Umbilical cord (tissue), 1 donor: ENCODE measurements at regions not wholly inside any gene's neighbourhood (a gene's known extent, or its start where the extent isn't known, plus 50 kb on each side); places are given as distances from the start of the nearest gene placed in this dataset.
"Not testable (repeated sequence)": the region's sequence is repeated elsewhere in the genome, so short reads cannot be mapped to it uniquely, and the experiment has no call there.

Experiments used
- DNase-seq: peaks from one replicate; pipeline ENCODE4 v3.0.0-alpha.2; 2015; ENCODE audit warnings: low spot score

GRCh38 chr3:87727783-87728182, 331.0 kb downstream of the CGGBP1 start:
- DNase-seq, result no peak

- no peak for DNase-seq
Observed at GRCh38 chr3:87719060-87719459, 339.7 kb downstream of the CGGBP1 start.

DNA sequence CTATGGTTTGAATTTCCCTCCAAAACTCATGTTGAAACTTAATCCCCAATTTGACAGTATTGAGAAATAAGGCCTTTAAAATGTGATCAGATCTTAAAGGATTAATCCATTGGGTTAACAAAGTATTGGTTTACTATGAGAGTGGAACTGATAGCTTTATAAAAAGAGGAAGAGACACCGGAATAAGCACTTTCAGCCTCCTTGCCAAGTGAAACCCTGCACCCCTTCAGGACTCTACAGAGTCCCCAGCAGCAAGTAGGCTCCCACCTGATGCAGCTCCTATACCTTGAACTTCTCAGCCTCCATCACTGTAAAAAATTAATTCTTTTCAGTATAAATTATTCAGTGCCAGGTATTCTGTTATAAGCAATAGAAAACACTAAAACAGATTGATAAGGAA, 348.3 kb downstream of the CGGBP1 start:
- DNase-seq, result no peak

- DNase-seq, result no peak
Observed at GRCh38 chr3:87710028-87710427, 348.8 kb downstream of the CGGBP1 start.

DNA sequence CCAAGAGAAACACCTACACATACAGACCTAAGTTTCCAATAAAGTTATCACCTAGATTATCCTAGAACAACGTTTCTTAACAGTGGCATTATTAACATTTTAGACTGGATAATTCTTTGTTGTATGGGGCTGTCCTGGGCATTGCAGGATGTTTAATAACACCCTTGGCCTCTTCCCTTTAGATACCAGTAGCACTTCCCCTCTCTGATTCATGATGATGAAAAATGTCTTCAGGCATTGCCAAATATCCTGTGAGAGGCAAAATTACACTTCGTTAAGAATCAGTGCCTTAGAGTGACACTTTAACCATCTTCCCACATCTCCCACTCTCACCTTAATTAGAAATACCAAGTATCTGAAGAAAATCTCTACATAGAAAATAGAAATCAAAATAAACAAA, 352.6 kb downstream of the CGGBP1 start:
- no peak for DNase-seq

GRCh38 chr3:87702600-87702999, 356.2 kb downstream of the CGGBP1 start:
- DNase-seq, result no peak

DNA sequence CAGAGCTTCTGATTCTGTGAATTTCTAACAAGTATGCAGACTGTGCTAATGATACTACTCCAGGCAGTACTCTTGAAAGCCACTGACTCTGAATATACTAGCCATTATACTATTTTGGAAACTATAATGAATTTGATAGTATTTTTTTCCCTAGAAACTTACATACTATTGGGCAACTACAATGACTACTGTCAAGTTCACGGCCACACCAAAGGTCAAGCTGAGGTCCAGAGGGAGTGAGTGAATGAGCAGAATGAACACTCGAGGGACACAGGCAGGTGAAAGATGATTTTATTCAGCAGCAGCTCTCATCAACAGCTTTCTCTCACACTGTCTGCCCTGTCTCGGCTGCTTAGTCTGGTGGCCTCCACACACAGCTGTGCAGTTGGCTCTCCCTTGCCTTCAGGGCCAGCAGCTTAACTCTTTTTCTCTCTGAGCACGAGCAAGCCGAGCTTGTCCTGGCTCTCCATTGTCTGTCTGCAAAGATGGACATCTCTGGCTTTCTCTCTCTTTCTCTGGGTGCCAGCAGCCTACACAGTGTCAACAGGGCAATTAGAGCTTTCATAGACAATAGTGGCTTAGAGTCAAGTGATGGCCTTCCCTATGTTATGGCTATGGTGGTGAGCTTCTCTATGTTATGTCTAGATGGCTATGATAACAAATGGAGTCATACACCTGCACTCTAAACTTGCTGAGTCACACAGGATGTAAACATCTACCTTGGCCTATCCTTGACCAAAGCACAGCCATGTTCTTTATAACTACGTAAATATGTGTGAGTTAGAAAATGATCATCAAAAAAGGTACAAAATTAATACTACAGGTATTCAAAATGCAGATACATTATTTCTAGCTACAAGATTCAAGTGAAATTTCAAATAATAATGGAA, 362.4 kb downstream of the CGGBP1 start:
- no peak for DNase-seq

DNA sequence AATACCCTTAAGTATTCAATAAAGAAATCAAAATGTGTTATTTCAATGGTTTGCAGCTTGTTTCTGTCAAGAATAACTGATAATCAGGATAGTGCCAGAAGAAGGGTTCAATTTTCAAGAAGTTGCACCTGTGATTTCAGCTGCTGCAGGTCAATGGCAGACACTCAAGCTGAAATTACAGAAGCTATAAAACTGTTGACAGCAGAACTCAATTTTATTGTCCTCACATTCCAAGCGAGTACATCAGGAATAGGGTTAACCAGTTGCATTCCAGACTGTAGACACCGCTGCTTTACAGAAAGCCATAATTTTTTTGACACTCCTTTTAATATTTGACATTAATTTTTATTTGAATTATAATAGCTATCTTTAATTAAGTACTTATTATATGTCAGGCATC, 364.1 kb downstream of the CGGBP1 start:
- no peak for DNase-seq

GRCh38 chr3:87691109-87691508, 367.7 kb downstream of the CGGBP1 start:
- no peak for DNase-seq

GRCh38 chr3:87678984-87679660, 379.7 kb downstream of the CGGBP1 start:
- not testable (repeated sequence) for DNase-seq

DNA sequence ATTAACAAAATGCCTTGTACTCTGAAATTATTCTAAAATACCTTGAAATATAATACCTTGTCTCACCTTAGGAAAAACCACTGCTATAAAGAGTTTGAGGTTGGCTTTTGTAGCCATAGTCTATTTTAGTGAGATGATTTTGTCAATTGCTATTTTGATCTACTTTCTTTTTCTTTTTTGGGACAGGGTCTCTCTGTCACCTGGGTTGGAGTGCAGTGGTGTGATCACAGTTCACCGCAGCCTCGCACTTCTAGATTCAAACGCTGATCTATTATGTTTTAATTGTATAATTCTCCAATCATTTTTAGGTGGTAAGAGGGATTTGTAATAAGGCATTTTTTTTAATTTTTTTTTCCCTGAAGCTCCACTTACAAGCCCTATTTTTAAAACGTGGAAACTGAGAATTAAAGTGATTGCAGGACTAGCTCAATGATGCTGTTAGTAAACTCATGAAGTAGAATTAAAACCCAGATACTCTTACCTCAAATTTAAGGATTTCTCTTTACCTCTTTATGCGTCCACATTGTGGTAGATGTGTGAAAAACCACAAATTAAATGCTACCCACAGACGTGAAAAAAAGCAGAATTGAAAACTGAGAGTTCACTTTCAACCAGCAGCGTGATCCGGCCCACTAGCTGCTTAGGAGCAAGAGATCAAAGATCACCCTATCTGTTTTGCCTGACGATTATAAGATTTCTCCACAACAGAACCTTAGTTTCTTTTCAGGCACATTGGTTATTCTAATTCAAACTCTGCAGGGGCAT, 384.2 kb downstream of the CGGBP1 start:
- DNase-seq, result no peak

- DNase-seq, result no peak
Observed at GRCh38 chr3:87673132-87673531, 385.7 kb downstream of the CGGBP1 start.

DNA sequence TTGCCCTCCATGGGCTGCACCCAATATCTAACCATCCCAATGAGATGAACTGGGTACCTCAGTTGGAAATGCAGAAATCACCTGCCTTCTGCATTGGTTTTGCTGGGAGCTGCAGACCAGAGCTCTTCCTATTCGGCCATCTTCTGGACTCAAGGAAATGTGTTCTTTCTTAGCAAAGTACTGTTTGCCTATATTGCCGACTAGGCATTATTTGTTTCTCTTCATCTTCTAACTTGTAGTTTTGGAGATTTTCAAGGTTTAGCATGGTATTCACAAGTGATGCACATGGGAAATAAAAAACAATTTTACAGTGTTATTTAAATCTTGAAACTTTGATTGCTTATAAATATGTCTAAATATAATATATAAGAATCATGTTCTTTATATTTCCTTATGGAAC, 377.8 kb upstream of the POU1F1 start:
- no peak for DNase-seq

GRCh38 chr3:87653138-87653537, 376.8 kb upstream of the POU1F1 start:
- not testable (repeated sequence) for DNase-seq

GRCh38 chr3:87634426-87634825, 358.0 kb upstream of the POU1F1 start:
- DNase-seq, result no peak

DNA sequence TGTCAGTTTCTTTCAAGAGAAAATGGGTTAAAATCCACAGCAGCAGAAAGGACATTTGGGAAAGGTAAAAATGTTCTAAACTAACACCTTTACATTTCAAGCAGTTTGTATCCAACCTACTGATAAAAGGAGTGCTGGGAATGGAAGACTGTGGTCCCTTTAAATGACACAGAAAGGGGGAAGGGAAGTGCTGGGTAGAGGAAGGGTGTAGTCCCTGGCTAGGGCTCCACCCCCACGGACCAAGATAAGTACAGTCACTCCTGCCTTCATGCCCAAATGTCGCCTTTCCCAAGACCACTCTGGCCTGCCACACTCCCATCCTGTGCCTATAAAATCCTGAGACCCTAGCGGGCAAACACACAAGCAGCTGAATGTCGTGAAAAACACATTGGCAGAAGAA, 350.9 kb upstream of the POU1F1 start:
- DNase-seq, result no peak

DNA sequence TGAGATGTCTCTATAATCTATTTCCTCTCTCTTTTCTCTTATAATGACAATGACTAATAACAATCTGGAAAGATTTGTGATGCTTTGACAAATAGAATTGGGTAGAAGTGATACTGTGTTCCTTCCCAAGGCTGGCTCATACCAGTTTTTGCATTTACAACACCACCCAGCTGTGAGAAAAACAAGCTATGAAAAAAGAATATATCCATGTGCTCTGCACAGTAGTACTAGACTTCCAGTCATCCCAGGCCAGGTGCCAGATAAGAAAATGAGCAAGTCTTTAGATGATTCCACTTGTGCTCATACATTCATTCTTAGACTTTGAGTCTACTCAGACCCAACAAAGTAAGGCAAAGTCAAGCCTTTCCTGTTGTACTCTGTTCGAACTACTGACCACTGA, 350.2 kb upstream of the POU1F1 start:
- DNase-seq, result no peak

DNA sequence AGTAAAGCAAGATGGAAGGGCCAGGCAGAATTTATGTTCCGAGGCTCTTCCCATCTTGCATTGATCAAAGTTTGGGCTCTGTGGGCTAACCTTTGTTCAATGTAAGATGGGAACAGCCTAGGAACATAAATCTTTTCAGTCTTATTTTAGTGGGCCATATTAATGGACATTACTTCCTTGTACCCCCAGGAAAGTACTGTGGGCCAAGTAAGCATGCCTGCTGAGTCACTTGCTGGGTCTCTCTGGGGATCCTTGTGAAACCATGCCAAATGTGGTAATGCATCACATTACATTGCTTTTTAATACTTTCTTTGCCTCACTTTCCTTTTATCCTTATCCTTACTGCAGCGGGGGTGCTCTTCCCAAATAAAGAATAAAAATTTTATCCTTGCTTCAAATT, 349.5 kb upstream of the POU1F1 start:
- DNase-seq, result no peak

- DNase-seq, result no peak
Observed at GRCh38 chr3:87624860-87625259, 348.5 kb upstream of the POU1F1 start.

DNA sequence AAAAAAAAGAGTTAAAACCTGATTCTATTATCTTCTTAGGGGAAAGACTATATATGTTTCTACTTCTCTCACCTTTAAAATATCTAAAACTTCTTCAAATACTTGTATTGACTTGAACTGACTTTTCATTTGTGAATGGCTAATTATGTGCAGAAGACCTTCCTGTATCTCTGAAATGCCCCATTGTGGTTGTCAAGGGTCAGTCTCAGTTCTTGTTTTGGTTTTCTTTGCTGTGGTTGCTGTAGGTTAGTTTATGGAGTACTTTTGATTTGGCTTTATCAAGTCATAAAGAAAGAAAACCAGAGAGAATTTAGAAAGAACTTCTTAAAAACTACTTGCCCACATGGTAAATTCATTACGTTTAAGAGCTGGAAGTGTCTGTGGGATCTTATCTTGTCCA, 345.3 kb upstream of the POU1F1 start:
- no peak for DNase-seq

DNA sequence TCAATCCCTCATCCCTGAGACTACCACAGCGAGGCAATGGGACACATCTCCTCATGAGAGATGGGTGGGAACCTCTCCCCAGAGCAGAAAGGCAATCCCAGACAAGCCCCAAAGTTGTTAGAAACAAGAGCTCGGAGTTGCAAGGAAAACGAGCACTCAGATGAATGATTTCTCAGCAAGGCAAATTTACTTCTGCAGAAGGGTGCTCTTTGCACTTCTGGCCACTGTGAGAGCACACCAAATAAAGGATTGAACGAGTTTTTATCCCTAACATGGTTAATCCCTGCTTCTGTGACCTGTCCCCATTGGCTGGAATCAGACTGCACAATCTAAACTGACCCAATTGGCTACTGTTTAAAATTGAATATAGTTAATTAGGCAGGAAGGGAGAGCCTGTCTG, 339.1 kb upstream of the POU1F1 start:
- no peak for DNase-seq

DNA sequence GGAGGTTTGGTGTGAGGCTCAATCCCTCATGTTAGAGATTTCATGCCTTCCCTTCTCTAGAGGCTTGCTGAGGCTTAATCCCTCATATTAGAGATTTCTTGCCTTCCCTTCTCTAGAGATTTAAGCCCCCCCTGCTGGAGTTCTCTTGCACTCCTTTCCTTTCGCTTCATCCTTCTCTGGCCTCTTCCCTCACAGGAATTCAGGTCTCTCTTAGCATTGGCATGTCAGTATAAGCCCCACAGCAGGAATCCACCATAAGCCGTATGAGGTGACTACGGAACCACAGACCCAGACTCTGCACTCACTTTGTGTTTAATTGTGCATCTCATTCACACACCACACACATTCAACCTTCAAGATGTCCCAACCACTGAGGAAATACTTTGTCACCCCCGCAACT, 338.6 kb upstream of the POU1F1 start:
- DNase-seq, result no peak
